ENCODE measurements at regions not wholly inside any gene's neighbourhood (a gene's known extent, or its start where the extent isn't known, plus 50 kb on each side); places are given as distances from the start of the nearest gene placed in this dataset.
A peak's percentile ranks its signal among the peaks of the same experiment; 100 is the strongest.

DNA sequence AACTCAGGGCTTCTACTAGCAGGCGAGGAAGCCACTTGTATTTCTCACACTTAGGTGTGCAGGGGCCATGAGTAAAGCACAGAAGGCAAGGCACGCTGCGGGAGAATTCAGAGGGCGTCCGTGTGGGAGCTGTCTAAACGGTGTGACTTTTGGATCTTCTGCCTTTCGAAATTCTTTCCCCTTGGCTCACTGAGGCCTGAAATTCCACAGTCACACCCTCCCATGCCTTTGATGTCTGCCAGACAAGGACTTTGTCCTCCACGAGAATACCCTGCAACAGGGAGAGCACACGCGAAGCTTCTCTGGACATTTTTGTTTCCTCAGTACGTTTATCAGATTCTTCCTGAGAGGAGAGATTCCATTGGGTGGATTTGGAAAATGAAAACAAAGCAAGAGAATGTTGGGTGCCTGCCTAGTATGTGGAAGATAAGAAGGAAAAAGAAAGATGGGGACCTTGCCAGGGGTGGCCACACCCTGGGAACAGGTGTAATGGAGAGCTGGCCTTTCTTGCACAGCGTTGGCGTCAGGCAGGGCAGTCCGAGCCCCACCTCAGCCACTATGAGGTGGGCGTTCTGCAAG is 235.7 kb downstream of the MYLK4 start (continued):
- 0 out of 2 replicates have a peak, but pooled peaks have one; percentile 48 for TF ChIP-seq FUBP1 (CRISPR knock-in tag; IDR thresholded peaks at IDR 0.05; ENCODE audit: borderline replicate concordance)
- TF ChIP-seq GLI4 (CRISPR knock-in tag; IDR thresholded peaks at IDR 0.05; ENCODE audit: borderline replicate concordance): no peak
- TF ChIP-seq ZBTB38 (CRISPR knock-in tag; IDR thresholded peaks at IDR 0.05): no peak
- TF ChIP-seq, protein P1, sequence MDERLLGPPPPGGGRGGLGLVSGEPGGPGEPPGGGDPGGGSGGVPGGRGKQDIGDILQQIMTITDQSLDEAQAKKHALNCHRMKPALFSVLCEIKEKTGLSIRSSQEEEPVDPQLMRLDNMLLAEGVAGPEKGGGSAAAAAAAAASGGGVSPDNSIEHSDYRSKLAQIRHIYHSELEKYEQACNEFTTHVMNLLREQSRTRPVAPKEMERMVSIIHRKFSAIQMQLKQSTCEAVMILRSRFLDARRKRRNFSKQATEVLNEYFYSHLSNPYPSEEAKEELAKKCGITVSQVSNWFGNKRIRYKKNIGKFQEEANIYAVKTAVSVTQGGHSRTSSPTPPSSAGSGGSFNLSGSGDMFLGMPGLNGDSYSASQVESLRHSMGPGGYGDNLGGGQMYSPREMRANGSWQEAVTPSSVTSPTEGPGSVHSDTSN (CRISPR knock-in tag; IDR thresholded peaks at IDR 0.05): no peak
- no peak for TF ChIP-seq SUZ12 (IDR thresholded peaks at IDR 0.05; ENCODE audit: low read depth, low read length)
- TF ChIP-seq ZSCAN21 (CRISPR knock-in tag; IDR thresholded peaks at IDR 0.05; ENCODE audit: borderline replicate concordance): peak; percentile 79; the same call in 1 of the 2 replicates
- TF ChIP-seq, protein P2, sequence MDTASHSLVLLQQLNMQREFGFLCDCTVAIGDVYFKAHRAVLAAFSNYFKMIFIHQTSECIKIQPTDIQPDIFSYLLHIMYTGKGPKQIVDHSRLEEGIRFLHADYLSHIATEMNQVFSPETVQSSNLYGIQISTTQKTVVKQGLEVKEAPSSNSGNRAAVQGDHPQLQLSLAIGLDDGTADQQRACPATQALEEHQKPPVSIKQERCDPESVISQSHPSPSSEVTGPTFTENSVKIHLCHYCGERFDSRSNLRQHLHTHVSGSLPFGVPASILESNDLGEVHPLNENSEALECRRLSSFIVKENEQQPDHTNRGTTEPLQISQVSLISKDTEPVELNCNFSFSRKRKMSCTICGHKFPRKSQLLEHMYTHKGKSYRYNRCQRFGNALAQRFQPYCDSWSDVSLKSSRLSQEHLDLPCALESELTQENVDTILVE (CRISPR knock-in tag; IDR thresholded peaks at IDR 0.05): peak; percentile 85; the same call in 1 of the 2 replicates
- peak; percentile 86 for TF ChIP-seq ASH2L (IDR thresholded peaks at IDR 0.05; ENCODE audit: insufficient read length, low read depth, low read length)
- peak; percentile 85 for TF ChIP-seq MYC (CRISPR knock-in tag; IDR thresholded peaks at IDR 0.05; ENCODE audit: borderline replicate concordance)
- TF ChIP-seq SIX1 (CRISPR knock-in tag; IDR thresholded peaks at IDR 0.05; ENCODE audit: borderline replicate concordance): peak; percentile 55; the same call in 1 of the 2 replicates
- TF ChIP-seq, protein P3, sequence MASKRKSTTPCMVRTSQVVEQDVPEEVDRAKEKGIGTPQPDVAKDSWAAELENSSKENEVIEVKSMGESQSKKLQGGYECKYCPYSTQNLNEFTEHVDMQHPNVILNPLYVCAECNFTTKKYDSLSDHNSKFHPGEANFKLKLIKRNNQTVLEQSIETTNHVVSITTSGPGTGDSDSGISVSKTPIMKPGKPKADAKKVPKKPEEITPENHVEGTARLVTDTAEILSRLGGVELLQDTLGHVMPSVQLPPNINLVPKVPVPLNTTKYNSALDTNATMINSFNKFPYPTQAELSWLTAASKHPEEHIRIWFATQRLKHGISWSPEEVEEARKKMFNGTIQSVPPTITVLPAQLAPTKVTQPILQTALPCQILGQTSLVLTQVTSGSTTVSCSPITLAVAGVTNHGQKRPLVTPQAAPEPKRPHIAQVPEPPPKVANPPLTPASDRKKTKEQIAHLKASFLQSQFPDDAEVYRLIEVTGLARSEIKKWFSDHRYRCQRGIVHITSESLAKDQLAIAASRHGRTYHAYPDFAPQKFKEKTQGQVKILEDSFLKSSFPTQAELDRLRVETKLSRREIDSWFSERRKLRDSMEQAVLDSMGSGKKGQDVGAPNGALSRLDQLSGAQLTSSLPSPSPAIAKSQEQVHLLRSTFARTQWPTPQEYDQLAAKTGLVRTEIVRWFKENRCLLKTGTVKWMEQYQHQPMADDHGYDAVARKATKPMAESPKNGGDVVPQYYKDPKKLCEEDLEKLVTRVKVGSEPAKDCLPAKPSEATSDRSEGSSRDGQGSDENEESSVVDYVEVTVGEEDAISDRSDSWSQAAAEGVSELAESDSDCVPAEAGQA (IDR thresholded peaks at IDR 0.05; ENCODE audit: low read depth): no peak
- TF ChIP-seq, protein P3 (CRISPR knock-in tag; IDR thresholded peaks at IDR 0.05; ENCODE audit: borderline replicate concordance): no peak
- no peak for TF ChIP-seq ZNF484 (CRISPR knock-in tag; IDR thresholded peaks at IDR 0.05; ENCODE audit: borderline replicate concordance, low read depth)
- TF ChIP-seq BCLAF1 (IDR thresholded peaks at IDR 0.05): no peak
- TF ChIP-seq SRSF1 (optimal IDR thresholded peaks at IDR 0.05; ENCODE audit: low read depth, low read length): no peak
